Keratinocyte (primary cell): ENCODE measurements at regions not wholly inside any gene's neighbourhood (a gene's known extent, or its start where the extent isn't known, plus 50 kb on each side); places are given as distances from the start of the nearest gene placed in this dataset.
A peak's percentile ranks its signal among the peaks of the same experiment; 100 is the strongest.

Experiments
- DNase-seq: peaks from one replicate; pipeline ENCODE4 v3.0.0-alpha.2; 2011; ENCODE audit warnings: low read depth, missing footprints, low spot score
- FAIRE-seq: peaks from 2 replicates; lab custom pipeline; 2011; peaks lifted over from hg19 to GRCh38; lab: Jason Lieb, UNC
- H2AFZ ChIP-seq: 2 replicates; pipeline ENCODE4 v1.6.0; 2012; ENCODE audit warnings: low read length, control low read depth, inconsistent platforms; ENCODE audit not compliant: control insufficient read depth
- H3K27ac ChIP-seq: 2 replicates; pipeline ENCODE4 v1.5.1; 2011; ENCODE audit warnings: low read length; ENCODE audit not compliant: control insufficient read depth, insufficient read depth
- H3K27me3 ChIP-seq: 3 replicates; pipeline ENCODE4 v1.6.0; 2011; ENCODE audit warnings: low read length; ENCODE audit not compliant: control insufficient read depth, insufficient read depth; ENCODE audit errors: extremely low read depth
- H3K36me3 ChIP-seq, 2 experiments: 2 replicates in 1 of 2; 3 replicates in 1 of 2; pipeline ENCODE4 v1.5.1; 2011; ENCODE audit warnings: low read length in 2 of 2, mild to moderate bottlenecking in 1 of 2; ENCODE audit not compliant: control insufficient read depth in 2 of 2, insufficient read depth in 2 of 2; ENCODE audit errors: extremely low read depth in 1 of 2
- H3K4me1 ChIP-seq: 3 replicates; pipeline ENCODE4 v1.5.1; 2011; ENCODE audit warnings: low read length; ENCODE audit not compliant: control insufficient read depth, insufficient read depth; ENCODE audit errors: extremely low read depth
- H3K4me2 ChIP-seq: 3 replicates; pipeline ENCODE4 v1.6.0; 2011; ENCODE audit warnings: low read depth, low read length; ENCODE audit not compliant: control insufficient read depth, insufficient read depth; ENCODE audit errors: extremely low read depth
- H3K4me3 ChIP-seq, 3 experiments: fragments of 200-600 bp in 1 of 3; sonication (generic) in 1 of 3; 2 replicates in 2 of 3; 3 replicates in 1 of 3; pipeline ENCODE4 v1.5.1; 2011 to 2016; ENCODE audit warnings: low read length in 3 of 3, mild to moderate bottlenecking in 3 of 3, control low read depth in 2 of 3, inconsistent platforms in 1 of 3, low read depth in 1 of 3, mixed read lengths in 1 of 3, mixed run types in 1 of 3, moderate library complexity in 1 of 3; ENCODE audit not compliant: control insufficient read depth in 2 of 3, insufficient read depth in 2 of 3; ENCODE audit errors: extremely low read depth in 1 of 3
- H3K79me2 ChIP-seq: 2 replicates; pipeline ENCODE4 v1.6.0; 2012; ENCODE audit warnings: low read length; ENCODE audit not compliant: control insufficient read depth, insufficient read depth
- H3K9ac ChIP-seq: 3 replicates; pipeline ENCODE4 v1.6.0; 2011; ENCODE audit warnings: low read length; ENCODE audit not compliant: control insufficient read depth, insufficient read depth; ENCODE audit errors: extremely low read depth
- H3K9me1 ChIP-seq: 3 replicates; pipeline ENCODE4 v1.6.0; 2011; ENCODE audit warnings: low read length; ENCODE audit not compliant: control insufficient read depth, insufficient read depth; ENCODE audit errors: extremely low read depth
- H3K9me3 ChIP-seq: 2 replicates; pipeline ENCODE4 v1.5.1; 2012; ENCODE audit warnings: low read depth, low read length; ENCODE audit not compliant: control insufficient read depth
- H4K20me1 ChIP-seq: 3 replicates; pipeline ENCODE4 v1.6.0; 2011; ENCODE audit warnings: low read length; ENCODE audit not compliant: control insufficient read depth, insufficient read depth; ENCODE audit errors: extremely low read depth
- CTCF ChIP-seq, 3 experiments: IDR thresholded peaks in 1 of 3; conservative IDR thresholded peaks in 1 of 3; optimal IDR thresholded peaks in 1 of 3; 2 replicates in 2 of 3; 3 replicates in 1 of 3; pipeline versions ENCODE3 to v1.5.1; 2011; ENCODE audit warnings: low read length in 3 of 3, mild to moderate bottlenecking in 3 of 3, moderate library complexity in 2 of 3, control low read depth in 1 of 3, inconsistent platforms in 1 of 3; ENCODE audit not compliant: insufficient read depth in 2 of 3; ENCODE audit errors: extremely low read depth in 1 of 3
- EZH2 ChIP-seq: IDR thresholded peaks from one replicate; pipeline ENCODE4 v1.6.1; 2012; ENCODE audit warnings: inconsistent platforms, mild to moderate bottlenecking, low read length, moderate library complexity
- dilution Hi-C: fragments of 300-500 bp; cut with MboI; formaldehyde crosslinking; loops from one replicate; pipeline ENCODE4 v1.7.0; 2020; ENCODE audit warnings: low sequenced_read_pairs; ENCODE audit not compliant: extremely low pct_ligation_motif_present

GRCh38 chr21:40936178-40936577 is 89.2 kb upstream of the DSCAM start:
- no peaks in the 10 kb centered on the region for H3K9me1 ChIP-seq
- H3K9ac ChIP-seq: peak overlapping the region; percentile 10
- no peaks in the 10 kb centered on the region for H3K79me2 ChIP-seq
- peak overlapping the region; percentile 48 for H3K27ac ChIP-seq
- no peak for DNase-seq
- H3K4me3 ChIP-seq: no peak overlapping the region
- no peaks in the 10 kb centered on the region for H3K9me3 ChIP-seq
- no peaks in the 10 kb centered on the region for H3K36me3 ChIP-seq
- H4K20me1 ChIP-seq: no peaks in the 10 kb centered on the region
- H3K4me2 ChIP-seq: no peak overlapping the region
- no peak for FAIRE-seq
- dilution Hi-C loops: no loop called here
- TF ChIP-seq EZH2: no peak
- no peak for TF ChIP-seq CTCF (optimal IDR thresholded peaks at IDR 0.05 in 1 of 3, IDR thresholded peaks at IDR 0.05 in 1 of 3, conservative IDR thresholded peaks at IDR 0.05 in 1 of 3; ENCODE audit: extremely low read depth in 1 of 3, insufficient read depth in 2 of 3, low read length in 3 of 3)
- H2AFZ ChIP-seq: no peak overlapping the region
- H3K27me3 ChIP-seq: no peaks in the 10 kb centered on the region
- H3K4me1 ChIP-seq: peaks cover 9% of the 10 kb centered on the region

- H3K9me1 ChIP-seq: no peaks in the 10 kb centered on the region
- peak overlapping the region; percentile 43 for H3K9ac ChIP-seq
- H3K27ac ChIP-seq: peak overlapping the region; percentile 81
- dilution Hi-C loops: no loop called here
- no peaks in the 10 kb centered on the region for H3K79me2 ChIP-seq
- H3K4me1 ChIP-seq: peaks cover 9% of the 10 kb centered on the region
- no peak for TF ChIP-seq EZH2
- no peak for TF ChIP-seq CTCF (optimal IDR thresholded peaks at IDR 0.05 in 1 of 3, IDR thresholded peaks at IDR 0.05 in 1 of 3, conservative IDR thresholded peaks at IDR 0.05 in 1 of 3; ENCODE audit: extremely low read depth in 1 of 3, insufficient read depth in 2 of 3, low read length in 3 of 3)
- H3K4me3 ChIP-seq: no peak overlapping the region
- H3K36me3 ChIP-seq: no peaks in the 10 kb centered on the region
- peak; percentile 68 for DNase-seq
- FAIRE-seq: peak; percentile 82
- H3K9me3 ChIP-seq: no peaks in the 10 kb centered on the region
- peak overlapping the region; percentile 39 for H3K4me2 ChIP-seq
- H4K20me1 ChIP-seq: no peaks in the 10 kb centered on the region
- no peaks in the 10 kb centered on the region for H3K27me3 ChIP-seq
- no peak overlapping the region for H2AFZ ChIP-seq
Observed at GRCh38 chr21:40936771-40937261, 89.9 kb upstream of the DSCAM start.
